ENCODE measurements at regions not wholly inside any gene's neighbourhood (a gene's known extent, or its start where the extent isn't known, plus 50 kb on each side); places are given as distances from the start of the nearest gene placed in this dataset.

GRCh38 chr2:236403125-236403524 is 138.9 kb upstream of the ASB18 start:
- TF ChIP-seq CTCF (IDR thresholded peaks at IDR 0.05) (no peak), POLR2A (IDR thresholded peaks at IDR 0.05) (no peak), POLR2AphosphoS5 (IDR thresholded peaks at IDR 0.05) (no peak)

All from breast epithelium (tissue), 3 donors.